Uterus (tissue), 3 donors: ENCODE measurements at regions not wholly inside any gene's neighbourhood (a gene's known extent, or its start where the extent isn't known, plus 50 kb on each side); places are given as distances from the start of the nearest gene placed in this dataset.

ENCODE experiments used
- DNase-seq, 2 donors: peaks; one replicate each; pipeline ENCODE4 v3.0.0-alpha.2; 2019 to 2020
- H3K27ac ChIP-seq, 2 donors: fragments of 200-600 bp; sonication (generic); 1 replicate in 1 of 2; 2 replicates in 1 of 2; pipeline ENCODE4 v1.5.1; 2016 to 2018
- H3K27me3 ChIP-seq, 2 donors: fragments of 200-600 bp; sonication (generic); one replicate each; pipeline ENCODE4 v1.5.1; 2018 to 2019; ENCODE audit warnings: control low read depth in 1 of 2
- H3K36me3 ChIP-seq, 2 donors: fragments of 200-600 bp; sonication (generic); one replicate each; pipeline ENCODE4 v1.5.1; 2019; ENCODE audit warnings: control low read depth in 1 of 2
- H3K4me1 ChIP-seq, 2 donors: fragments of 200-600 bp; sonication (generic); one replicate each; pipeline ENCODE4 v1.5.1; 2018 to 2019; ENCODE audit warnings: control low read depth in 1 of 2
- H3K4me3 ChIP-seq, 2 donors: fragments of 200-600 bp; sonication (generic); 1 replicate in 1 of 2; 2 replicates in 1 of 2; pipeline ENCODE4 v1.5.1; 2018 to 2019; ENCODE audit warnings: mild to moderate bottlenecking in 1 of 2
- H3K9me3 ChIP-seq, 2 donors: fragments of 200-600 bp; sonication (generic); one replicate each; pipeline ENCODE4 v1.5.1; 2019; ENCODE audit warnings: control low read depth in 1 of 2
- POLR2A ChIP-seq, 2 donors: fragments of 450-650 bp; IDR thresholded peaks; one replicate each; pipeline ENCODE4 v1.6.1; 2016; ENCODE audit warnings: antibody characterized with exemption in 2 of 2, mild to moderate bottlenecking in 1 of 2, moderate library complexity in 1 of 2
- intact Hi-C: fragments of 100-400 bp; cut with DNase I; formaldehyde crosslinking; loops from one replicate; pipeline ENCODE4 v1.15.1; 2023; ENCODE audit warnings: low total_unique reads
- TF ChIP-seq, protein P1 (sequence below), 4 experiments: fragments of 200-600 bp in 2 of 4; fragments of 450-650 bp in 2 of 4; sonication (generic) in 2 of 4; IDR thresholded peaks; one replicate each; pipeline ENCODE4 v1.5.1; 2016 to 2019; ENCODE audit warnings: antibody characterized with exemption in 4 of 4, mild to moderate bottlenecking in 2 of 4, moderate library complexity in 1 of 4
- donor health status: DM: yes; HTN: yes; CAD: no.

GRCh38 chr12:124720681-124721500, 142.8 kb downstream of the SCARB1 start:
- intact Hi-C loops: no loop called here
- Histone ChIP-seq H3K27ac (peak overlapping the region; percentile 82 to 94), H3K9me3 (no peaks in the 10 kb centered on the region), H3K4me3 (no peak overlapping the region), H3K27me3 (no peaks in the 10 kb centered on the region), H3K36me3 (no peaks in the 10 kb centered on the region), H3K4me1 (peaks cover 0 to 3% of the 10 kb centered on the region in 2 donors)
- DNase-seq: peak; percentile 82 to 84
- TF ChIP-seq POLR2A (IDR thresholded peaks at IDR 0.05): no peak
- TF ChIP-seq, protein P1, sequence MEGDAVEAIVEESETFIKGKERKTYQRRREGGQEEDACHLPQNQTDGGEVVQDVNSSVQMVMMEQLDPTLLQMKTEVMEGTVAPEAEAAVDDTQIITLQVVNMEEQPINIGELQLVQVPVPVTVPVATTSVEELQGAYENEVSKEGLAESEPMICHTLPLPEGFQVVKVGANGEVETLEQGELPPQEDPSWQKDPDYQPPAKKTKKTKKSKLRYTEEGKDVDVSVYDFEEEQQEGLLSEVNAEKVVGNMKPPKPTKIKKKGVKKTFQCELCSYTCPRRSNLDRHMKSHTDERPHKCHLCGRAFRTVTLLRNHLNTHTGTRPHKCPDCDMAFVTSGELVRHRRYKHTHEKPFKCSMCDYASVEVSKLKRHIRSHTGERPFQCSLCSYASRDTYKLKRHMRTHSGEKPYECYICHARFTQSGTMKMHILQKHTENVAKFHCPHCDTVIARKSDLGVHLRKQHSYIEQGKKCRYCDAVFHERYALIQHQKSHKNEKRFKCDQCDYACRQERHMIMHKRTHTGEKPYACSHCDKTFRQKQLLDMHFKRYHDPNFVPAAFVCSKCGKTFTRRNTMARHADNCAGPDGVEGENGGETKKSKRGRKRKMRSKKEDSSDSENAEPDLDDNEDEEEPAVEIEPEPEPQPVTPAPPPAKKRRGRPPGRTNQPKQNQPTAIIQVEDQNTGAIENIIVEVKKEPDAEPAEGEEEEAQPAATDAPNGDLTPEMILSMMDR (IDR thresholded peaks at IDR 0.05): no peak

- Histone ChIP-seq H3K27me3 (no peaks in the 10 kb centered on the region), H3K27ac (peak overlapping the region; percentile 82 to 94)
- intact Hi-C loops: no loop called here
Observed at GRCh38 chr12:124720004-124720680, 143.5 kb downstream of the SCARB1 start.

DNA sequence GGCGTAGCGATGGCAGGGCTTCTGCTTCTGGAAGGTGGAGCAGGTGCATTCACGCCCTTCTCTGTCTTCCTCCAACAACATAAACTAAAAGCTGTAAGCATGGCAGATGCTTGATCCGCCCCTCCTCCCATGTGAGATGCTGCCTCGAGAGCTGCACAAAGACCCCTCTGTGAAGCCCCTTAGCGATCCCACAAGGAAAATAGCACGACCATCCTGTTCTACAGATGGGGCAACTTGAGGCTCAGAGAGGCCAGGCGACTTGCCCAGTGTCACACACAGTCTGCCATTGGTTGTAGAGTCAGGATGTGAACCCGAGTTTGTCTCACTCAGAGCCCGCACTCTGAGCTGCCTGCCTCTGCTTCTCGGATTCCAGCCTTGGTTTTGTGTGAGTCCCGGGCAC, 144.4 kb downstream of the SCARB1 start:
- intact Hi-C loops: no loop called here
- no peak for DNase-seq
- TF ChIP-seq, protein P1 (IDR thresholded peaks at IDR 0.05): no peak
- no peak for TF ChIP-seq POLR2A (IDR thresholded peaks at IDR 0.05)
- Histone ChIP-seq H3K27ac (peak overlapping the region; percentile 82 to 94), H3K4me1 (peaks cover 0 to 3% of the 10 kb centered on the region in 2 donors), H3K36me3 (no peaks in the 10 kb centered on the region), H3K4me3 (no peak overlapping the region), H3K27me3 (no peaks in the 10 kb centered on the region), H3K9me3 (no peaks in the 10 kb centered on the region)

More at GRCh38 chr12:124720004-124720680, 143.5 kb downstream of the SCARB1 start:
- TF ChIP-seq, protein P1 (IDR thresholded peaks at IDR 0.05): peak in 3 of 4 experiments; percentile 14 to 36 (median 31)
- no peak for TF ChIP-seq POLR2A (IDR thresholded peaks at IDR 0.05)
- peak; percentile 47 to 76 for DNase-seq
- no peaks in the 10 kb centered on the region for H3K9me3 ChIP-seq
- H3K36me3 ChIP-seq: no peaks in the 10 kb centered on the region
- no peak overlapping the region for H3K4me3 ChIP-seq
- H3K4me1 ChIP-seq: peaks cover 0 to 3% of the 10 kb centered on the region in 2 donors

- Histone ChIP-seq H3K4me3 (no peak overlapping the region), H3K9me3 (no peaks in the 10 kb centered on the region), H3K36me3 (no peaks in the 10 kb centered on the region), H3K4me1 (peaks cover 0 to 3% of the 10 kb centered on the region in 2 donors), H3K27me3 (no peaks in the 10 kb centered on the region), H3K27ac (no peak overlapping the region)
- no peak for TF ChIP-seq POLR2A (IDR thresholded peaks at IDR 0.05)
- TF ChIP-seq, protein P1 (IDR thresholded peaks at IDR 0.05): no peak
- no peak for DNase-seq
- intact Hi-C loops: no loop called here
Observed at GRCh38 chr12:124718458-124718857, 145.2 kb downstream of the SCARB1 start.

DNA sequence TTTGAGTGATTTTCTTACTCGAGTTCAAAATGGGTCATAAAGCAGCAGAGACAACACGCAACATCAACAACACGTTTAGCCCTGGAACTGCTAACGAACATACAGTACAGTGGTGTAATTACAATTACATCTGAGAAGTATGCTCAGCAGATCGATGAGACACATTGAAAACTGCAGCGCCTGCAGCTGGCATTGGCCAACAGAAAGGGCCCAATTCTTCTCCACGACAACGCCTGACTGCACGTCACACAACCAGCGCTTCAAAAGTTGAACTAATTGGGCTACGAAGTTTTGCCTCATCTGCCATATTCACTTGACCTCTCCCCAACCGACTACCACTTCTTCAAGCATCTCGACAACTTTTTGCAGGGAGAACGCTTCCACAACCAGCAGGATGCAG, 145.6 kb downstream of the SCARB1 start:
- no peak overlapping the region for H3K4me3 ChIP-seq
- DNase-seq: no peak
- intact Hi-C loops: no loop called here
- no peaks in the 10 kb centered on the region for H3K27me3 ChIP-seq
- H3K4me1 ChIP-seq: peaks cover 0 to 3% of the 10 kb centered on the region in 2 donors
- no peak overlapping the region for H3K27ac ChIP-seq
- no peaks in the 10 kb centered on the region for H3K9me3 ChIP-seq
- no peaks in the 10 kb centered on the region for H3K36me3 ChIP-seq
- TF ChIP-seq, protein P1 (IDR thresholded peaks at IDR 0.05): no peak
- TF ChIP-seq POLR2A (IDR thresholded peaks at IDR 0.05): no peak
